LNCaP clone FGC (cell line): ENCODE measurements at regions not wholly inside any gene's neighbourhood (a gene's known extent, or its start where the extent isn't known, plus 50 kb on each side); places are given as distances from the start of the nearest gene placed in this dataset.

Experiments used
- DNase-seq: peaks from one replicate; pipeline ENCODE4 v3.0.0-alpha.2; 2011; ENCODE audit warnings: low read depth
- H3K4me3 ChIP-seq: 2 replicates; pipeline ENCODE4 v1.5.1; 2011; ENCODE audit warnings: mild to moderate bottlenecking, low read depth, low read length, control low read depth
- CTCF ChIP-seq: IDR thresholded peaks from 2 replicates; pipeline ENCODE4 v1.5.1; 2012; ENCODE audit warnings: mild to moderate bottlenecking; ENCODE audit not compliant: control insufficient read depth, insufficient read depth; ENCODE audit errors: extremely low read depth

DNA sequence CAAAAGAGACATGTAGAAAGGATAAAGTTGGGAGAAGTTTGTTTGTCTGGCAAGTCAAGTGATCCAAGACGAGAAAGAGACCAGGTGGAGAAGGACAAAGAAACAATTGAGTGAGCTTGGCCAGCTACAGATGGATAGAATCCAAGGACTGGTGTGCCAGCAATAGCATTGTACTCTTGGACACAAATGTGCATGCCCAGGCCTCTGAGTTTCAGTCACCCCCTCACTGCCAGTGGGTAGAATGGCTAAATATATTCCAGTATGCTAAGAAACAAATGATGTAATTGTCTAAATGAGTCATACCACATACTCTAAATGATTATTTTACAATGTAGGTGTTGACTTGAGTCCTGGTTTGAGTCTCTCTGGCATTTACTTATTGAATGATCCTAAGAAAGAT, 881.3 kb downstream of the LRRTM4 start:
- H3K4me3 ChIP-seq, result no peak overlapping the region
- DNase-seq, result no peak
- TF ChIP-seq CTCF, result no peak

DNA sequence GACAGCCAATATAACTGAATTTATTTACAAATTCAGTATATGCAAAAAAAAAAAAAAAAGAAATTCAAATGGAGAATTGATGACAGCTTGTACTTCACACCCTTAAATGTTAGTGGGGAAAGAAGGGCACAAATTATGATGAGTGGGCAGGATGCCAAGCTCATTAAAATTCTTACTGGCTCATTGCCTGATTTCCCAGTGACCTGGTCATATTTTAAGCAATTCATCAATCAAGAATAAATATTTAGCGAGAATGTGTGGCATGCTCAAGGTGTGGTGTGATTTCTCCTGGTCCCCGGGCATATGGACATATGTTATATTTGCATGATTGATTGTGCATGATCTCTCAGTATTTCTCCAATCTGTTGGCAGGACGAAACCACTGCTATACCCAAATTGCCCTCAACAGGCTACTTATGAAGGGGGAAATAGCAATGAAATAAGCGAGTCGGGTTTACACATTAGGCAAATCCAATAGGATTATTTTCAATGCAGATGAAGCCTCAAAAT, 883.0 kb downstream of the LRRTM4 start:
- no peak overlapping the region for H3K4me3 ChIP-seq
- no peak for TF ChIP-seq CTCF
- no peak for DNase-seq

DNA sequence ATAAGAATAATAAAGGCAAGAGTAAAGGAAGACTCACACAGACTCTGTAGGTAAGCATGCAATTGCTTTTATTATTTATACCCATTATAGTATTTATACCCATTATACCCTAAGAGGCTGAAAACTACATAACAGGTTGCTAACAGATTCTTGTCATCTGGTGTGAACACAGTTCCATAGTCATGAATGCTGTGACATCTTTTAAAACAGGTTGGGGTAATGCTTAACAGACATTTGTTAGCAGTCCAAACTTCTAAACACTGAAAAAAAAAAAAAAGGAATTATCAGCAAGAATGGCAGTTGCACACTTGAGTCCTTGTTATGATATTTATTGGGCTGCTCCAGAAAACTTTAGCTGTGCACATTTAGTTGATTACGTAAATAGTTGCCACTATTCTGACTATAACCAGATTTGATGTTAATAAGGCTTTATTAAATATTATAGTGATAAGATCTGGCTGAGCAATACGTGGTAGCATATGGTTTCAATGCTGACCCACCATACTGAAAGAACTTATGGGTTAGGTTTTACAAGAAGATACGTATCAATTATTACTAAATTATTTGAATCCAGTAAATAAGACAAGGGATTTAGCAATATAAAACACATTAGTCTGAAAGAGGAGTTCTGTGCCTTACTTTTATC, 888.8 kb downstream of the LRRTM4 start:
- TF ChIP-seq CTCF, result no peak
- H3K4me3 ChIP-seq, result no peak overlapping the region
- DNase-seq, result no peak

GRCh38 chr2:76625101-76625500, 897.1 kb downstream of the LRRTM4 start:
- H3K4me3 ChIP-seq, result no peak overlapping the region
- no peak for TF ChIP-seq CTCF
- DNase-seq, result no peak

- TF ChIP-seq CTCF, result no peak
- no peak overlapping the region for H3K4me3 ChIP-seq
- DNase-seq, result no peak
Measured at GRCh38 chr2:76613330-76613729, 902.6 kb upstream of the GCFC2 start.

DNA sequence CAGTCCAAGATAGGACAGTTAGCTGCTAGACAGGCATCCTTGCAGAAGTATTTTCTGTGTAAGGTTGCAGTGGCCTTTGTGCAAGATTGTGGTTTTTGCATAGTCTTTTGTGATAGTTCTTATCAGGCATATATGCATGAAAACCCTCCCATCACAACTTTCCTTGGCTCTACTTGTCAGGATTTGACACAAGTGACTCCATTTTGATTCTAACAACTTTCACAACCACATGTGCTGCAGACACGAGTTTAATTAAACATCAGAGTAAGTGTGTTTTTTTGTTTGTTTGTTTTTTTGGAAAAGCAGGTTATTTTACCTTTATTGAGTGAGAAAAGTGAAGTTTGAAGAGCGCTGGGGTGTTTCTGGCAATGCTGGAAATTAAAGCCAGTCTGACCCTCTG, 902.0 kb upstream of the GCFC2 start:
- TF ChIP-seq CTCF, result no peak
- no peak overlapping the region for H3K4me3 ChIP-seq
- DNase-seq, result no peak

GRCh38 chr2:76610451-76610850, 899.7 kb upstream of the GCFC2 start:
- H3K4me3 ChIP-seq, result no peak overlapping the region
- no peak for DNase-seq
- TF ChIP-seq CTCF, result no peak
